ENCODE measurements at regions not wholly inside any gene's neighbourhood (a gene's known extent, or its start where the extent isn't known, plus 50 kb on each side); places are given as distances from the start of the nearest gene placed in this dataset.

DNA sequence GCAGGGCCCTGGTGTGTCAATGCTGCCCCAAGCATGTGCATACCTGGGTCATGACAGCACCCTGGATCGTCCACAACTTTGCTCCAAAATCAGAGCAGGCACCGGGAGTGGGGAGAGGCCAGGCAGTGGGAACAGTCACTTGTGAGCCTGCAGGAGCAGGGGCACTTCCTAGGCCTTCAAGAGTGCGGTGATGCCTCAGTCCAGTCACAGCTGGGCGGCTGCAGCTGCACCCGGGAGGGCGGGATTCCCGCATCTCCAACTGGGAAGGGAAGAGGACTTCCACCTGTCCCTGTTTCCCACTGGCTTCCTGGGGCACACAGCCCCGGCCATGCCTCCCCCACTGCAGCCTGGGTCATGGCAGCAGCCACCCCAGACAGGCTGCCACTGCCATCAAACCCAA, 191.3 kb upstream of the DEFB112 start:
- H3K27ac Mint-ChIP-seq: no peak overlapping the region
- POLR2A ChIA-PET: no interaction called here
- TF ChIP-seq STAT6 (CRISPR knock-in tag; conservative IDR thresholded peaks at IDR 0.05; ENCODE audit: low read depth): no peak
- no peak for TF ChIP-seq RORB (CRISPR knock-in tag; IDR thresholded peaks at IDR 0.05)
- TF ChIP-seq E2F4 (CRISPR knock-in tag; IDR thresholded peaks at IDR 0.05; ENCODE audit: borderline replicate concordance, low read depth): no peak
- no peak for TF ChIP-seq NR3C1 (CRISPR knock-in tag; conservative IDR thresholded peaks at IDR 0.05; ENCODE audit: low read depth)
- TF ChIP-seq OVOL2 (CRISPR knock-in tag; IDR thresholded peaks at IDR 0.05; ENCODE audit: borderline replicate concordance): no peak
- TF ChIP-seq TEAD4 (CRISPR knock-in tag; IDR thresholded peaks at IDR 0.05): no peak
- no peak for TF ChIP-seq GRHL2 (CRISPR knock-in tag; IDR thresholded peaks at IDR 0.05; ENCODE audit: insufficient replicate concordance, severe bottlenecking)
- TF ChIP-seq TP53 (CRISPR knock-in tag; IDR thresholded peaks at IDR 0.05): no peak
- TF ChIP-seq ETV6 (CRISPR knock-in tag; IDR thresholded peaks at IDR 0.05): no peak
- TF ChIP-seq, protein P1, sequence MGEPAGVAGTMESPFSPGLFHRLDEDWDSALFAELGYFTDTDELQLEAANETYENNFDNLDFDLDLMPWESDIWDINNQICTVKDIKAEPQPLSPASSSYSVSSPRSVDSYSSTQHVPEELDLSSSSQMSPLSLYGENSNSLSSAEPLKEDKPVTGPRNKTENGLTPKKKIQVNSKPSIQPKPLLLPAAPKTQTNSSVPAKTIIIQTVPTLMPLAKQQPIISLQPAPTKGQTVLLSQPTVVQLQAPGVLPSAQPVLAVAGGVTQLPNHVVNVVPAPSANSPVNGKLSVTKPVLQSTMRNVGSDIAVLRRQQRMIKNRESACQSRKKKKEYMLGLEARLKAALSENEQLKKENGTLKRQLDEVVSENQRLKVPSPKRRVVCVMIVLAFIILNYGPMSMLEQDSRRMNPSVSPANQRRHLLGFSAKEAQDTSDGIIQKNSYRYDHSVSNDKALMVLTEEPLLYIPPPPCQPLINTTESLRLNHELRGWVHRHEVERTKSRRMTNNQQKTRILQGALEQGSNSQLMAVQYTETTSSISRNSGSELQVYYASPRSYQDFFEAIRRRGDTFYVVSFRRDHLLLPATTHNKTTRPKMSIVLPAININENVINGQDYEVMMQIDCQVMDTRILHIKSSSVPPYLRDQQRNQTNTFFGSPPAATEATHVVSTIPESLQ (CRISPR knock-in tag; IDR thresholded peaks at IDR 0.05): no peak
- TF ChIP-seq FOXP1 (CRISPR knock-in tag; IDR thresholded peaks at IDR 0.05; ENCODE audit: borderline replicate concordance): no peak
- no peak for TF ChIP-seq GABPB1 (CRISPR knock-in tag; IDR thresholded peaks at IDR 0.05)
- no peak for TF ChIP-seq FOXP4 (CRISPR knock-in tag; IDR thresholded peaks at IDR 0.05)
- no peak for TF ChIP-seq KAT7 (CRISPR knock-in tag; IDR thresholded peaks at IDR 0.05; ENCODE audit: borderline replicate concordance)
- TF ChIP-seq, protein P2, sequence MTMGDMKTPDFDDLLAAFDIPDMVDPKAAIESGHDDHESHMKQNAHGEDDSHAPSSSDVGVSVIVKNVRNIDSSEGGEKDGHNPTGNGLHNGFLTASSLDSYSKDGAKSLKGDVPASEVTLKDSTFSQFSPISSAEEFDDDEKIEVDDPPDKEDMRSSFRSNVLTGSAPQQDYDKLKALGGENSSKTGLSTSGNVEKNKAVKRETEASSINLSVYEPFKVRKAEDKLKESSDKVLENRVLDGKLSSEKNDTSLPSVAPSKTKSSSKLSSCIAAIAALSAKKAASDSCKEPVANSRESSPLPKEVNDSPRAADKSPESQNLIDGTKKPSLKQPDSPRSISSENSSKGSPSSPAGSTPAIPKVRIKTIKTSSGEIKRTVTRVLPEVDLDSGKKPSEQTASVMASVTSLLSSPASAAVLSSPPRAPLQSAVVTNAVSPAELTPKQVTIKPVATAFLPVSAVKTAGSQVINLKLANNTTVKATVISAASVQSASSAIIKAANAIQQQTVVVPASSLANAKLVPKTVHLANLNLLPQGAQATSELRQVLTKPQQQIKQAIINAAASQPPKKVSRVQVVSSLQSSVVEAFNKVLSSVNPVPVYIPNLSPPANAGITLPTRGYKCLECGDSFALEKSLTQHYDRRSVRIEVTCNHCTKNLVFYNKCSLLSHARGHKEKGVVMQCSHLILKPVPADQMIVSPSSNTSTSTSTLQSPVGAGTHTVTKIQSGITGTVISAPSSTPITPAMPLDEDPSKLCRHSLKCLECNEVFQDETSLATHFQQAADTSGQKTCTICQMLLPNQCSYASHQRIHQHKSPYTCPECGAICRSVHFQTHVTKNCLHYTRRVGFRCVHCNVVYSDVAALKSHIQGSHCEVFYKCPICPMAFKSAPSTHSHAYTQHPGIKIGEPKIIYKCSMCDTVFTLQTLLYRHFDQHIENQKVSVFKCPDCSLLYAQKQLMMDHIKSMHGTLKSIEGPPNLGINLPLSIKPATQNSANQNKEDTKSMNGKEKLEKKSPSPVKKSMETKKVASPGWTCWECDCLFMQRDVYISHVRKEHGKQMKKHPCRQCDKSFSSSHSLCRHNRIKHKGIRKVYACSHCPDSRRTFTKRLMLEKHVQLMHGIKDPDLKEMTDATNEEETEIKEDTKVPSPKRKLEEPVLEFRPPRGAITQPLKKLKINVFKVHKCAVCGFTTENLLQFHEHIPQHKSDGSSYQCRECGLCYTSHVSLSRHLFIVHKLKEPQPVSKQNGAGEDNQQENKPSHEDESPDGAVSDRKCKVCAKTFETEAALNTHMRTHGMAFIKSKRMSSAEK (CRISPR knock-in tag; IDR thresholded peaks at IDR 0.05; ENCODE audit: borderline replicate concordance): no peak
- no peak for TF ChIP-seq ZNF317 (CRISPR knock-in tag; IDR thresholded peaks at IDR 0.05; ENCODE audit: borderline replicate concordance, low read depth)
- no peak for TF ChIP-seq SMAD4 (CRISPR knock-in tag; IDR thresholded peaks at IDR 0.05)
- TF ChIP-seq ATF1 (CRISPR knock-in tag; IDR thresholded peaks at IDR 0.05): no peak
- no peak overlapping the region for H3K4me3 Mint-ChIP-seq
- peaks cover 9% of the 10 kb centered on the region for H3K9me3 Mint-ChIP-seq
- CTCF ChIA-PET: no interaction called here
- H3K4me1 Mint-ChIP-seq: no peaks in the 10 kb centered on the region
- H3K36me3 Mint-ChIP-seq: no peaks in the 10 kb centered on the region
- ATAC-seq (no peak), DNase-seq (ENCODE audit: low spot score) (no peak)
- H3K27me3 Mint-ChIP-seq (ENCODE audit: low read depth): no peaks in the 10 kb centered on the region

Measured in WTC11 (cell line).